ENCODE measurements at regions not wholly inside any gene's neighbourhood (a gene's known extent, or its start where the extent isn't known, plus 50 kb on each side); places are given as distances from the start of the nearest gene placed in this dataset.

DNA sequence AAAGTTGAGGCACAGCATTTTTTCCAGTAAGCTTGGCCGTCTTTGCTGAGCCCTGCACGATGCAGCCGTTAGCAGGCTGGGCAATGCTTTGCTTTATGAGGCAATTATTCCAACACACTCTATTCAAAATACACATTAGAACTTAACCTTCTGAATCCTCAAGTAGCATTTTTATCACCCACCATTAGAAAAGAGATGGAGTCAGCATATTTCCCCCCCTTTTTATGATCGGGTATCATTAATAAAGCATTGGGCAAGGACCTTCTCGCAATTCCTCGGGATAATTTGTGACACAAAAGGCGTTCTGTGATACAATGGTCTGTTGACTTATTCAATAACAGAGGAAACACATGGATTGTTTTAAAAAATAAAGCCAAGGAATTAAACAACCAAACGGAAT is 374.5 kb upstream of the RBFOX1 start:
- no peak for TF ChIP-seq POLR2A (IDR thresholded peaks at IDR 0.05)
- TF ChIP-seq, protein P1, sequence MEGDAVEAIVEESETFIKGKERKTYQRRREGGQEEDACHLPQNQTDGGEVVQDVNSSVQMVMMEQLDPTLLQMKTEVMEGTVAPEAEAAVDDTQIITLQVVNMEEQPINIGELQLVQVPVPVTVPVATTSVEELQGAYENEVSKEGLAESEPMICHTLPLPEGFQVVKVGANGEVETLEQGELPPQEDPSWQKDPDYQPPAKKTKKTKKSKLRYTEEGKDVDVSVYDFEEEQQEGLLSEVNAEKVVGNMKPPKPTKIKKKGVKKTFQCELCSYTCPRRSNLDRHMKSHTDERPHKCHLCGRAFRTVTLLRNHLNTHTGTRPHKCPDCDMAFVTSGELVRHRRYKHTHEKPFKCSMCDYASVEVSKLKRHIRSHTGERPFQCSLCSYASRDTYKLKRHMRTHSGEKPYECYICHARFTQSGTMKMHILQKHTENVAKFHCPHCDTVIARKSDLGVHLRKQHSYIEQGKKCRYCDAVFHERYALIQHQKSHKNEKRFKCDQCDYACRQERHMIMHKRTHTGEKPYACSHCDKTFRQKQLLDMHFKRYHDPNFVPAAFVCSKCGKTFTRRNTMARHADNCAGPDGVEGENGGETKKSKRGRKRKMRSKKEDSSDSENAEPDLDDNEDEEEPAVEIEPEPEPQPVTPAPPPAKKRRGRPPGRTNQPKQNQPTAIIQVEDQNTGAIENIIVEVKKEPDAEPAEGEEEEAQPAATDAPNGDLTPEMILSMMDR (IDR thresholded peaks at IDR 0.05 in 8 of 11, conservative IDR thresholded peaks at IDR 0.05 in 3 of 11), result no peak
